ENCODE measurements at regions not wholly inside any gene's neighbourhood (a gene's known extent, or its start where the extent isn't known, plus 50 kb on each side); places are given as distances from the start of the nearest gene placed in this dataset.
A peak's percentile ranks its signal among the peaks of the same experiment; 100 is the strongest.

GRCh38 chr14:87139299-87139698, 853.7 kb downstream of the GALC start:
- no peak overlapping the region for H2BK5ac ChIP-seq (ENCODE audit: low read depth, low read length, poor library complexity, severe bottlenecking)
- no peak overlapping the region for H3K23ac ChIP-seq (ENCODE audit: low read depth, low read length)
- H2AK5ac ChIP-seq (ENCODE audit: low read depth, low read length) = no peak overlapping the region
- dilution Hi-C loops (cut with HindIII; ENCODE audit: low sequenced_read_pairs, unreplicated experiment) (no loop called here), intact Hi-C loops (cut with micrococcal nuclease) (no loop called here), in situ Hi-C loops (cut with MboI; ENCODE audit: low sequenced_read_pairs) (no loop called here)
- H3K79me1 ChIP-seq (ENCODE audit: low read depth in 1 of 2, low read length in 2 of 2) = no peaks in the 10 kb centered on the region
- POLR2A ChIA-PET (ENCODE audit: unreplicated experiment) = no interaction called here
- H2BK20ac ChIP-seq (ENCODE audit: low read depth, low read length) = no peak overlapping the region
- peak; percentile 46 for DNase-seq
- H4K91ac ChIP-seq (ENCODE audit: insufficient read depth, low read depth, low read length) = no peak overlapping the region
- H3K9me3 ChIP-seq (ENCODE audit: control insufficient read depth, insufficient read depth, low read length) = no peaks in the 10 kb centered on the region; the same call in 1 of the 2 replicates
- no peak overlapping the region for H2AK9ac ChIP-seq (replicated peaks; ENCODE audit: low read depth, low read length, poor library complexity)
- H3K4ac ChIP-seq (ENCODE audit: low read depth, low read length) = no peak overlapping the region
- no peak overlapping the region for H3K4me2 ChIP-seq (ENCODE audit: low read depth, low read length)
- H3K18ac ChIP-seq (ENCODE audit: low read depth, low read length) = no peak overlapping the region
- no peak overlapping the region for H2BK120ac ChIP-seq (ENCODE audit: low read depth, low read length)
- no peaks in the 10 kb centered on the region for H3K9me1 ChIP-seq (ENCODE audit: insufficient read depth, low read length)
- H3K27ac ChIP-seq (ENCODE audit: insufficient read depth, low read length) = no peak overlapping the region
- no TSS peak for BruUV-seq (replicated peaks)
- no peak overlapping the region for H3K56ac ChIP-seq (ENCODE audit: extremely low read depth, insufficient read depth, low read length)
- no peak overlapping the region for H3K4me3 ChIP-seq (ENCODE audit: insufficient read depth, low read depth, low read length)
- WGBS, 2 experiments (ENCODE audit: extremely low coverage in 2 of 2, insufficient read length in 1 of 2) = no CpG with 5 or more reads among the region's 2 CpGs
- H2AFZ ChIP-seq (replicated peaks; ENCODE audit: low read length, poor library complexity) = no peak overlapping the region
- ATAC-seq (ENCODE audit: low read depth) = no peak
- H3K9ac ChIP-seq (ENCODE audit: low read depth, low read length) = no peak overlapping the region
- H4K5ac ChIP-seq (ENCODE audit: low read depth, low read length) = no peak overlapping the region
- H4K20me1 ChIP-seq (ENCODE audit: insufficient read depth, low read length) = no peaks in the 10 kb centered on the region
- no peak overlapping the region for H2BK15ac ChIP-seq (ENCODE audit: low read depth, low read length)
- H3K4me1 ChIP-seq (ENCODE audit: control insufficient read depth, insufficient read depth, low read length) = no peaks in the 10 kb centered on the region; the same call in 1 of the 2 replicates
- H4K8ac ChIP-seq (ENCODE audit: low read depth in 2 of 2, low read length in 2 of 2) = no peak overlapping the region
- TF ChIP-seq FOS (IDR thresholded peaks at IDR 0.05; ENCODE audit: low read depth, low read length) (no peak), RAD21 (IDR thresholded peaks at IDR 0.05; ENCODE audit: low read length) (no peak), SMC3 (IDR thresholded peaks at IDR 0.05; ENCODE audit: low read depth, low read length) (no peak), RFX5 (IDR thresholded peaks at IDR 0.05; ENCODE audit: low read depth, low read length) (no peak), POLR2A (IDR thresholded peaks at IDR 0.05; ENCODE audit: low read depth, low read length) (no peak), MXI1 (IDR thresholded peaks at IDR 0.05; ENCODE audit: borderline replicate concordance, low read depth, low read length) (no peak), CTCF (conservative IDR thresholded peaks at IDR 0.05; ENCODE audit: low read depth, low read length) (no peak), RCOR1 (IDR thresholded peaks at IDR 0.05; ENCODE audit: insufficient replicate concordance, low read length) (no peak)
- no peak overlapping the region for H3K14ac ChIP-seq (replicated peaks; ENCODE audit: low read depth, low read length)
- CTCF ChIA-PET = no interaction called here
- H3K36me3 ChIP-seq (ENCODE audit: control insufficient read depth, insufficient read depth, low read length) = no peaks in the 10 kb centered on the region
- H3K27me3 ChIP-seq (ENCODE audit: control insufficient read depth, insufficient read depth, low read length) = no peaks in the 10 kb centered on the region

All from IMR-90 (cell line).